Esophagus squamous epithelium (tissue), 4 donors: ENCODE measurements at regions not wholly inside any gene's neighbourhood (a gene's known extent, or its start where the extent isn't known, plus 50 kb on each side); places are given as distances from the start of the nearest gene placed in this dataset.

Source experiments
- POLR2A ChIP-seq, 4 donors: fragments of 450-650 bp; IDR thresholded peaks; one replicate each; pipeline ENCODE4 v1.6.1; 2017; ENCODE audit warnings: antibody characterized with exemption in 4 of 4, mild to moderate bottlenecking in 4 of 4, moderate library complexity in 3 of 4
- TF ChIP-seq, protein P1 (sequence below), 6 experiments: fragments of 450-650 bp in 4 of 6; fragments of 200-600 bp in 2 of 6; sonication (generic) in 2 of 6; IDR thresholded peaks; one replicate each; pipeline ENCODE4 v1.5.1; 2016 to 2019; ENCODE audit warnings: antibody characterized with exemption in 6 of 6, mild to moderate bottlenecking in 4 of 6, moderate library complexity in 4 of 6

DNA sequence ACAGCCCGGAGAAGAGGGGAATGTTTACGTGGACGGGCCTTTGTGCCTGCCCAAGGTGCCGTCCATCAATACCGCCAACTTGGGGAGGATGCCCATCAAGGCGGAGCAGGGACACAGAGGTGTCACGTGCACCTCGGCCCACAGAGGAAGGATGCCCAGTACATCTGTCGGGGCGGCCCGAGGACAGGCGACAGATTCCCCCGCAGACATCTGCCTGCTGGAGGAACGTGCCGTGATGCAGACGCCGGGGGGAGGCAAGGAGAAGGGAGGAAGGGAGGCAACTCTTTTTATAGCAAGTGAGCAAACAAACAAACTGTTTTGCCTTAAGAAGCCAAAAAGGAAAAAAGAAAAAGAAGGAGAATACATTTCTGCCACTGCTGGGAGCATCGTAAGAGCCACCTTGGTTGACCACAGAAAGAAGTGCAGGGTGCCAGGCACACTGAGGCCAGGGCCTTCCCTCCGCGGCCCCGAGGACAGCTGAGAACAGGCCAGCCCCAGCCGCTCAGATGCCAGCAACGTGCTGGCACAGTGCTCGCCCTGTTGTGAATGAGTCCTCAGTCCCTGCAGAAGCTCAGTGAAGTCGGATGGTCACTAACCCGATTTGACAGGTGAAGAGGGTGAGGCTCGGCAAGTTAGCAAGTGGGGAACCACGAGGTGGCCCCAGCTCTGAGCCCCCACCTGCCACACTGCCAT lies 146.4 kb downstream of the RBFOX3 start:
- TF ChIP-seq, protein P1, sequence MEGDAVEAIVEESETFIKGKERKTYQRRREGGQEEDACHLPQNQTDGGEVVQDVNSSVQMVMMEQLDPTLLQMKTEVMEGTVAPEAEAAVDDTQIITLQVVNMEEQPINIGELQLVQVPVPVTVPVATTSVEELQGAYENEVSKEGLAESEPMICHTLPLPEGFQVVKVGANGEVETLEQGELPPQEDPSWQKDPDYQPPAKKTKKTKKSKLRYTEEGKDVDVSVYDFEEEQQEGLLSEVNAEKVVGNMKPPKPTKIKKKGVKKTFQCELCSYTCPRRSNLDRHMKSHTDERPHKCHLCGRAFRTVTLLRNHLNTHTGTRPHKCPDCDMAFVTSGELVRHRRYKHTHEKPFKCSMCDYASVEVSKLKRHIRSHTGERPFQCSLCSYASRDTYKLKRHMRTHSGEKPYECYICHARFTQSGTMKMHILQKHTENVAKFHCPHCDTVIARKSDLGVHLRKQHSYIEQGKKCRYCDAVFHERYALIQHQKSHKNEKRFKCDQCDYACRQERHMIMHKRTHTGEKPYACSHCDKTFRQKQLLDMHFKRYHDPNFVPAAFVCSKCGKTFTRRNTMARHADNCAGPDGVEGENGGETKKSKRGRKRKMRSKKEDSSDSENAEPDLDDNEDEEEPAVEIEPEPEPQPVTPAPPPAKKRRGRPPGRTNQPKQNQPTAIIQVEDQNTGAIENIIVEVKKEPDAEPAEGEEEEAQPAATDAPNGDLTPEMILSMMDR (IDR thresholded peaks at IDR 0.05): no peak
- TF ChIP-seq POLR2A (IDR thresholded peaks at IDR 0.05): no peak
